ENCODE measurements at regions not wholly inside any gene's neighbourhood (a gene's known extent, or its start where the extent isn't known, plus 50 kb on each side); places are given as distances from the start of the nearest gene placed in this dataset.

- POLR2A ChIA-PET = no interaction called here
Measured at GRCh38 chr5:114201332-114201731, 160.5 kb upstream of the KCNN2 start.

More at GRCh38 chr5:114201332-114201731, 160.5 kb upstream of the KCNN2 start:
- CTCF ChIA-PET = no interaction called here
- TF ChIP-seq CBX3 (IDR thresholded peaks at IDR 0.05; ENCODE audit: low read depth) (no peak), REST (IDR thresholded peaks at IDR 0.05; ENCODE audit: low read depth) (no peak), ZFX (IDR thresholded peaks at IDR 0.05) (no peak), EZH2 (IDR thresholded peaks at IDR 0.05) (no peak), ZNF274 (IDR thresholded peaks at IDR 0.05; ENCODE audit: low read depth, low read length) (no peak), CEBPB (IDR thresholded peaks at IDR 0.05; ENCODE audit: low read depth) (no peak), YY1 (IDR thresholded peaks at IDR 0.05; ENCODE audit: extremely low read depth, insufficient replicate concordance, low read depth, low read length) (no peak), SRF (IDR thresholded peaks at IDR 0.05; ENCODE audit: low read depth) (no peak), EZH2phosphoT487 (IDR thresholded peaks at IDR 0.05; ENCODE audit: borderline replicate concordance) (no peak), RAD21 (IDR thresholded peaks at IDR 0.05; ENCODE audit: low read depth) (no peak), FOSL1 (IDR thresholded peaks at IDR 0.05; ENCODE audit: low read depth) (no peak), SP1 (IDR thresholded peaks at IDR 0.05; ENCODE audit: low read depth) (no peak)
- TF ChIP-seq, protein P1, sequence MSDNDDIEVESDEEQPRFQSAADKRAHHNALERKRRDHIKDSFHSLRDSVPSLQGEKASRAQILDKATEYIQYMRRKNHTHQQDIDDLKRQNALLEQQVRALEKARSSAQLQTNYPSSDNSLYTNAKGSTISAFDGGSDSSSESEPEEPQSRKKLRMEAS (IDR thresholded peaks at IDR 0.05) = no peak
- intact Hi-C loops (cut with micrococcal nuclease) = no loop called here
- Histone ChIP-seq H4K20me1 (ENCODE audit: insufficient read depth) (no peaks in the 10 kb centered on the region), H3K4me3 (replicated peaks in 1 of 2; ENCODE audit: low read depth in 1 of 2, low read length in 2 of 2) (no peak overlapping the region), H3K4me2 (ENCODE audit: low read length) (no peak overlapping the region), H2AFZ (ENCODE audit: low read depth, low read length, poor library complexity, severe bottlenecking) (no peak overlapping the region), H3K9ac (ENCODE audit: low read length) (no peak overlapping the region), H3K27me3 (ENCODE audit: insufficient read depth, low read length) (peaks cover 2% of the 10 kb centered on the region; the same call in 1 of the 2 replicates), H3K9me3 (ENCODE audit: control insufficient read depth in 1 of 2, insufficient read depth in 1 of 2, low read depth in 1 of 2, low read length in 2 of 2) (no peaks in the 10 kb centered on the region), H3K4me1 (ENCODE audit: control insufficient read depth in 1 of 2, insufficient read depth in 2 of 2, low read length in 2 of 2) (no peaks in the 10 kb centered on the region), H3K9me2 (ENCODE audit: insufficient read depth) (no peaks in the 10 kb centered on the region), H3K27ac (ENCODE audit: low read depth, low read length) (no peak overlapping the region), H3K36me3 (ENCODE audit: control insufficient read depth in 1 of 2, insufficient read depth in 2 of 2, low read length in 2 of 2) (no peaks in the 10 kb centered on the region), H3K79me2 (ENCODE audit: insufficient read depth, low read length) (no peaks in the 10 kb centered on the region)
- no TSS peak for BruUV-seq (replicated peaks)
- RAD21 ChIA-PET (ENCODE audit: low non-redundant PET in 1 of 2, low total read pairs in 2 of 2, uncharacterized antibody in 2 of 2, unreplicated experiment in 2 of 2) = no interaction called here
- no peak for DNase-seq (ENCODE audit: low read depth, low spot score)
- ATAC-seq = no peak
